ENCODE measurements at regions not wholly inside any gene's neighbourhood (a gene's known extent, or its start where the extent isn't known, plus 50 kb on each side); places are given as distances from the start of the nearest gene placed in this dataset.

DNA sequence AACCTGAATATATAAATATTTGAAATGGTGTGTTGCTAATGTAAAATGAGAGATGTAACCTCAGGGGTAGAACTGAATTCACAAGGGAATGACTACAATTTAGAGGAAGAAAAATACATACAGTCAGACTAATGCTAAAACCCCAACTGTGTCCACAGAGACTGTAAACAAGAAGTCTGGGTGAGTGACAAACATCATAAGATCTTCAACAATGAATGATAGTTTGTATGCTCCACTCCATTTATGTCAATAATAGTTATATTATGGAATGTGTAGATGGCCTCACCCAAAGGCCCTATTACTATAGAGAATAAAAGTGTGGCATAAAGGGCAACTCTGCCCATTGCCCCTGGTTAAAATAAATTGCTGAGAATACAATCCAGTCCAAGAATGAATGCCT lies 102.9 kb downstream of the CETN3 start:
- H3K36me3 Mint-ChIP-seq, result no peaks in the 10 kb centered on the region
- no peak for DNase-seq
- no peaks in the 10 kb centered on the region for H3K9me3 Mint-ChIP-seq
- POLR2A ChIA-PET, result no interaction called here
- no peaks in the 10 kb centered on the region for H3K27me3 Mint-ChIP-seq
- H3K4me3 Mint-ChIP-seq, result no peak overlapping the region
- CTCF ChIA-PET, result no interaction called here
- intact Hi-C loops (cut with micrococcal nuclease), result no loop called here
- H3K4me1 Mint-ChIP-seq (ENCODE audit: low read depth), result no peaks in the 10 kb centered on the region
- no peak overlapping the region for H3K27ac Mint-ChIP-seq

DNA sequence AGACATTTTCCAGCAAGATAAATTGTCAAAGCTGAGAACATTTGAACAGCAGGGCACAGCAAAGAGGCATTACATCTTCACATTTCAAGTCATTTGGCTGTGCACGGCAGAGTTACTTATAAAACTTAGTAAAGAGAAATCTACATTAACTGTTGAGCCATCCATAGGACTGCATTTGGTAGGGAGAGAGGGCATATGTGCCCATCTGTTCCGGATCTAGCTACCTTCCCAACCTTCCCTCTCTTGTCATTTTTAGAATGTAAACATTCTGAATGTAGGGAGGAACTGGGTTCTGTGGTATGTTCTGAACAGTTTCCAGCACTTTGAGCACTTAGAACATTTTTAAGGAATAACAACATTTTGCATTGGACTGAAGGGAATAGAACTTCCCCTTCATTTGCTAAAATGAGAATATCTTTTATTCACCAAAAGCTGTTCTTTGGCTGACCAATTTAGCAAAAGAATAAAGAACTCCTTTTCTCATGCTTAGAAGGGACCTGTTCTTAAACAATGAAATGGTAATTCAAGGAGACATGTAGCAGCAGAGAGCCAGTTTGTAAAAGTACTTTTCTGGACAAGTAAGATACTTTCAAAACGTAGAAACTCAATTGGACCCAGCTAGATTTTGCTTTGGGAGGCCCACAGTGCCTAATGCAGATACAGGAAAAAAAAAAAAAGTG lies 104.4 kb downstream of the CETN3 start:
- Mint-ChIP-seq H3K36me3 (no peaks in the 10 kb centered on the region), H3K27ac (no peak overlapping the region), H3K27me3 (no peaks in the 10 kb centered on the region), H3K4me1 (ENCODE audit: low read depth) (no peaks in the 10 kb centered on the region), H3K9me3 (no peaks in the 10 kb centered on the region), H3K4me3 (no peak overlapping the region)
- POLR2A ChIA-PET, result no interaction called here
- DNase-seq, result no peak
- CTCF ChIA-PET, result interaction anchor here (0.6 kb wide), 1 partner anchor 13 kb away, joined by 3 read pairs; no protein-coding TSS in a partner anchor
- intact Hi-C loops (cut with micrococcal nuclease), result no loop called here

DNA sequence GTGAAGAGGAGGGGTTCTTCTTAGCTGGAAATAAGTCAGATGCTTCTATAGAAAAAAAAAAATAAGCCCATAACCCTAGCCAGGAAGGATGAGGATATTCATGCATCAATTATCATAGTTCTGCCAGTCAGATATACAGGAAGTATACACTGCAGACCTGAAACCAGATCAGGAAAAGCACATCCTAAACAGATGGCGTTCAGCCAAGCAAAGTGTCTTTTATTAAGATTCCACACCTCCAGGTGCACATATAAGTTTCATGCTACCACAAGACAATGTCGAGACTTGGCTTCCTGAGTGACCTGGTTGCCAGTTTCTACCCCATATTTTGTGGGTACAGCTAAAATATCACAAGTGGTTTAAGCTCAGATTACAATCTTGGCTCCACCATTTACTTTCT lies 108.3 kb downstream of the CETN3 start:
- Mint-ChIP-seq H3K36me3 (no peaks in the 10 kb centered on the region), H3K27ac (no peak overlapping the region), H3K9me3 (no peaks in the 10 kb centered on the region), H3K4me1 (ENCODE audit: low read depth) (no peaks in the 10 kb centered on the region), H3K4me3 (no peak overlapping the region), H3K27me3 (no peaks in the 10 kb centered on the region)
- ChIA-PET POLR2A (no interaction called here), CTCF (no interaction called here)
- intact Hi-C loops (cut with micrococcal nuclease), result no loop called here
- DNase-seq, result no peak

DNA sequence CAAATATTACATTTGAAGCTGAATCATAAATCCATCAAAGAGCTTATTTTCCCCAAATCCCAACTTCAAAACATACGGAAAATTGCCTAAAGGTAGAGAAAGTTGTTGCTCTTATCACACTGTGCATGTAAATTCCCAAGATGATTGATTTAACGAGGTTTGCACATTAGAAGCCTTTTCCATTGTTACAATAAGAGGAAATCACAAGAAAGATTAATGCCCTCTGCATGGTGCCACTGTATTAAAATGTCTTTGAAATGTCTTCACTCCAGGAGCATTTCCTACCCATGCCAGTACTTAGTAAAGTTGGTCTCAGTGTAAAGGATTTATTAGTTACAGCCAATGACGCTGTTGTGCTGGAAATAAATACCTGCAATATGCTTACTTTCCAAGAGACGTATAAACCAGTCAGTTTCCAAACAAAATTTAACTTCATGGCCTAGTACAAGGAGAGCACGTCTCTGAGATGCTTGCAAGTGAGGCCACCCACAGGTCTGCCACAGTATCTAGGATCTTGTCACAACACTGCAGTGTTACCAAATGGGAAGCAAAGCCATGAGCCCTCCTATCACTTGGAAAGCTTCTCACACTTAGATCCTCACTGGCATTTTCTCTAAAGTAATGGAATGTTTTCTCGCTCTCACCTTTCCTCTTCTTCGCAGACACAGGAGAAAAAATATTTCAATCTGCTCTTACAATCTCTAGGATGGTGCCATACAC lies 112.4 kb downstream of the CETN3 start:
- no peak overlapping the region for H3K27ac Mint-ChIP-seq
- H3K36me3 Mint-ChIP-seq, result no peaks in the 10 kb centered on the region
- H3K27me3 Mint-ChIP-seq, result peaks cover 4% of the 10 kb centered on the region
- POLR2A ChIA-PET, result no interaction called here
- no peaks in the 10 kb centered on the region for H3K9me3 Mint-ChIP-seq
- CTCF ChIA-PET, result no interaction called here
- no peak for DNase-seq
- intact Hi-C loops (cut with micrococcal nuclease), result no loop called here
- H3K4me3 Mint-ChIP-seq, result no peak overlapping the region
- no peaks in the 10 kb centered on the region for H3K4me1 Mint-ChIP-seq (ENCODE audit: low read depth)

DNA sequence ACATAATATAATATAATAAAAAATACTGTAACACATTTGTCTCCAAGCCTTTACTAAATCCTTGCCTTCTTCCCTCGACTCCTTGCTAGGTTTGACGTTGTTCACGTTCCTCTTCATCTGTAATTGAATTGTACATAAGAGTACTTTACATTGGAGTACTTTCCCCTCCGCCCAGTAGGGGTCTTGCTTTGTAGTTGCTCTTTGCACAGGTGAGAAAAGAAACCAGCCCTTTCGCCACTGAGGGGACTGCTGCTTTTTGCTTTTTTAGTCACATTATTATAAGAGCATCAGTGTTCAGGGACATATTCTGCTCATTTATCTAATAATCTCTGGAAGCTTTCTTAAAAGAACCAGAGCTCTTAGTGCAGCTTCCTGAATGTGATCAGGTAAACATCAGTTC lies 115.0 kb downstream of the CETN3 start:
- H3K4me3 Mint-ChIP-seq, result no peak overlapping the region
- no peaks in the 10 kb centered on the region for H3K36me3 Mint-ChIP-seq
- ChIA-PET CTCF (no interaction called here), POLR2A (no interaction called here)
- DNase-seq, result no peak
- H3K27me3 Mint-ChIP-seq, result peaks cover 4% of the 10 kb centered on the region
- no peaks in the 10 kb centered on the region for H3K9me3 Mint-ChIP-seq
- intact Hi-C loops (cut with micrococcal nuclease), result no loop called here
- H3K4me1 Mint-ChIP-seq (ENCODE audit: low read depth), result no peaks in the 10 kb centered on the region
- H3K27ac Mint-ChIP-seq, result no peak overlapping the region

DNA sequence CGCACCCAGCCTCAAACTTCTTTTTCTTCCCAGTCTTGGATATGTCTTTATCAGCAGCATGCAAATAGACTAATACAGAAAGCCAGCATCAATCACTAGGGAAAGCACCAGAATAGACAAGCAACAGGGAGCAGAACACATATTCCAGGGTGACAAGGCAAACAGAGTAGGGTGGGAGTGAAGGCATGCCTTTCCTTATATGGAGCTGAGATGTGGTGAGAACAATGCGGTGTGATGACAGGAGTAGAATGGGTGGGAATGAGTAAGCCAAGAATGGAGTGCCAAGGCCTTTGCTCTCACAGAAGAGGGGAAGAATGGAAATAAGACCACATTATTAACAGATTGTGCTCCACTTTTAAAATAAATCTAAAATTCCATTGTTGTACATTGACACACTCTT lies 115.6 kb downstream of the CETN3 start:
- no peaks in the 10 kb centered on the region for H3K4me1 Mint-ChIP-seq (ENCODE audit: low read depth)
- CTCF ChIA-PET, result no interaction called here
- POLR2A ChIA-PET, result no interaction called here
- H3K4me3 Mint-ChIP-seq, result no peak overlapping the region
- peaks cover 4% of the 10 kb centered on the region for H3K27me3 Mint-ChIP-seq
- H3K9me3 Mint-ChIP-seq, result no peaks in the 10 kb centered on the region
- no peak overlapping the region for H3K27ac Mint-ChIP-seq
- no peaks in the 10 kb centered on the region for H3K36me3 Mint-ChIP-seq
- intact Hi-C loops (cut with micrococcal nuclease), result no loop called here
- DNase-seq, result no peak

DNA sequence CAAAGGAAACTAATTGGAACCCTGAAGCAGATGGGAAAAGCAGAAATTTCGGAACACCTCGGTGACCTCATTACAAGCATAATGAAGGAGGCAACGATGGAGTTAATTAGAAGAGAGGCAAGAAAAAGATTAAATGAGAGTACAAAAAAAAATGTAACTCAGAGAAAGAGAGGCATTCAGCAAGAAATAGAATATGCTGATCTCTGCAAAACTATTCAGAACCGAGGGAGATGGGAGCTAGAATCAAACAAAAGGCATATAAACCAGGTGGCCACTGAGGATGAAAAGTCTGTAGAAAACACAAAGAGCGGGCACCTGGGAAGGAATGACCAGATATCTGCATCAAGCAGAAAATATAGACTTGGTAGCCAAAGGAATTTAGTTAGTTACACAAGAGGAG lies 118.9 kb downstream of the CETN3 start:
- intact Hi-C loops (cut with micrococcal nuclease), result no loop called here
- CTCF ChIA-PET, result no interaction called here

DNA sequence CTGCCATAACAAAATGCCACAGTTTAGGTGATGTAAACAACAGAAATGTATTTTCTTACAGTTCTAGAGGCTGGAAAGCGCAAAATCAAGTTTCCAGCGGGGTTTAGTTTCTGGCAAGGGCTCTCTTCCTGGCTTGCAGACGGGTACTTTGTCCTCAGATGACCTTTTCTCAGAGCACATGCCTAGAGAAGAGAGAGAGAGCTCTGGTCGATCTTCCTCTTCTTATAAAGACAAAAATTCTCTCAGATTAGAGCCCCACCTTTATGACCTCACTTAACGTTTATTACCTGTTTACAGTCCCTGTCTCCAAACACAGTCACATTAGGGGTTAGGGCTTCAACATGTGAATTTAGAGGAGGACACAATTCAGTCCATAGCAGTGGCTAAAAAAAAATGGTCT lies 119.7 kb downstream of the CETN3 start:
- POLR2A ChIA-PET, result no interaction called here
- Mint-ChIP-seq H3K9me3 (no peaks in the 10 kb centered on the region), H3K4me1 (ENCODE audit: low read depth) (no peaks in the 10 kb centered on the region), H3K27ac (no peak overlapping the region), H3K27me3 (peaks cover 4% of the 10 kb centered on the region), H3K36me3 (no peaks in the 10 kb centered on the region), H3K4me3 (no peak overlapping the region)
- DNase-seq, result no peak
- intact Hi-C loops (cut with micrococcal nuclease), result no loop called here
- CTCF ChIA-PET, result no interaction called here

More for the DNA sequence above, 118.9 kb downstream of the CETN3 start:
- Mint-ChIP-seq H3K27me3 (peaks cover 4% of the 10 kb centered on the region), H3K4me3 (no peak overlapping the region), H3K9me3 (no peaks in the 10 kb centered on the region), H3K4me1 (ENCODE audit: low read depth) (no peaks in the 10 kb centered on the region), H3K36me3 (no peaks in the 10 kb centered on the region), H3K27ac (no peak overlapping the region)
- POLR2A ChIA-PET, result no interaction called here
- DNase-seq, result no peak

DNA sequence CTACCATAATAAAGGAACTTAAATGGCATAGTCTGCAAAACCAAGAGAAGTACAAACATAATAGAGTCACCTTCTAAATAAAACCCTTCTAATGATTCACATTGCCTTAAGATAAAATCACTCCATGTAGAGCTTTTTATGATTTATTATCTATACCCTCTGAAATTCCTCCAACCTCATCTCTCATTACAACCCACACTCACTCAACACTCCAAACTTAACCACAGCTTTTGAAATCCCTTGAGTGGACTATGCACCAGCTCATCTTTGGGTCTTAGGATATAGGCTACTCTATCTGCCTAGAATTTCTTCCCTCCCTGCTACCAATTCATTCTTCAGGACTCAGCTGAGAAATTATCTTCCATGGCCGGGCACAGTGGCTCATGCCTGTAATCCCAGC lies 122.5 kb downstream of the CETN3 start:
- intact Hi-C loops (cut with micrococcal nuclease), result no loop called here
- Mint-ChIP-seq H3K9me3 (no peaks in the 10 kb centered on the region), H3K36me3 (no peaks in the 10 kb centered on the region), H3K4me1 (ENCODE audit: low read depth) (no peaks in the 10 kb centered on the region), H3K27ac (no peak overlapping the region), H3K4me3 (no peak overlapping the region), H3K27me3 (peaks cover 2% of the 10 kb centered on the region)
- ChIA-PET POLR2A (interaction anchor here (0.7 kb wide), 1 partner anchor 15 kb away, joined by 6 read pairs; no protein-coding TSS in a partner anchor), CTCF (no interaction called here)
- DNase-seq, result no peak

DNA sequence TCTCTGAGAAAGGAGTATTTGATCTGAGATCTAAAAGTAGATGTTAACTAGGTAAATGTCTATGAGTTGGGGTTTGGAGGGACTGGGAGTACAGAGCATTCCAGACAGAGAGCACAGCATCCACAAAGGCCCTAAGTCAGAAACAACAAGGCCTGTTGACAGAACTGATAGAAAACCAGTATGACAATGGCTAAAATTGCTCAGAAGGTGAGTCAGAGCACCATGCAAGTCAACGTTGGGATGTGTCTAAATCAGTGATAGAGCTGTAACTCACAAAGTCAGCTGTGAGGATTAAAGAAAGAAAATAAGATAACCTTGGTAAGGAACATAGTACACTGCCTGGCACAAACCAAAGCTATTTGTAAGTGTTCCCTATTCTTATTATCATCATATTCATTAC lies 124.0 kb downstream of the CETN3 start:
- H3K36me3 Mint-ChIP-seq, result no peaks in the 10 kb centered on the region
- H3K9me3 Mint-ChIP-seq, result no peaks in the 10 kb centered on the region
- peaks cover 2% of the 10 kb centered on the region for H3K27me3 Mint-ChIP-seq
- no peak overlapping the region for H3K4me3 Mint-ChIP-seq
- DNase-seq, result no peak
- POLR2A ChIA-PET, result no interaction called here
- H3K4me1 Mint-ChIP-seq (ENCODE audit: low read depth), result no peaks in the 10 kb centered on the region
- intact Hi-C loops (cut with micrococcal nuclease), result no loop called here
- no peak overlapping the region for H3K27ac Mint-ChIP-seq
- CTCF ChIA-PET, result no interaction called here

DNA sequence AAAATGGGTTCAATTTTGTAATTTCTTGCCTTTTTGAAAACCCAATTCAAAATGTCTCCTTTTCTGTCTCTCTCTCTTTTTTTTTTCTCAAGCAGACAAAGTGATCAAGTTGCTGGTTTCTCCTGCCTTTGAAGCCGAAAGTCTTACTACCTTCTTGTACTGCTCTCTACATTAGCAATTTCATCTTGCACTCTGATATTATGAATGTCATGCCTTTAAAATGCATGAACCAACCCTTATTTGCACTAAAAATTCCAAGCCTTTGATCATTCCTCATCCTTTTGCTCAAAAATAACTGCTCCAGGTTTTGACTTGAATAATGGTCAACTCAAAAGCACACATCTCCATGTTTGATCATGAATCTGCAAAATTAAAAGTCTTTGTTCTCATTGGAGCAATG lies 125.2 kb downstream of the CETN3 start:
- CTCF ChIA-PET, result no interaction called here
- intact Hi-C loops (cut with micrococcal nuclease), result no loop called here
- POLR2A ChIA-PET, result no interaction called here

DNA sequence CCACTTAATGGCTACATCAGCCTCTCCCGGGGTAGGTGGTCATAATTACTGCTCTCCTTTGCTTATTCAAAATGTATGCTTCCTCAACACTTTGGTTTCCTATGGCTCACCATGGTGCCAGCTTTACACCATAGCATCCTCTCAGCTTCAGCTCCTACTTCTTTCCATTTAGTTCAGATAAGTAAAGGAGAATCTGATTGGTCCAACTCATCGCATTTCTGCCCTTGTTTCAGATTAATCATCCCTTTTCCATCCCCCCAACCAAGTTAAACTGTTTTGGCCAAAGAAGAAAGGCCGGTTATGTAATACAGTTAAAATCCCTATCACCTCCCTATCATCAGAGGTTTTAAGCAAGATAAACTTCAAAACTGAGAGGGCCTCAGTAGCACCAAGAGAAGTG lies 130.5 kb downstream of the CETN3 start:
- Mint-ChIP-seq H3K4me3 (no peak overlapping the region), H3K27ac (no peak overlapping the region), H3K4me1 (ENCODE audit: low read depth) (no peaks in the 10 kb centered on the region), H3K36me3 (no peaks in the 10 kb centered on the region), H3K27me3 (peaks cover 1% of the 10 kb centered on the region), H3K9me3 (no peaks in the 10 kb centered on the region)
- intact Hi-C loops (cut with micrococcal nuclease), result no loop called here
- ChIA-PET POLR2A (no interaction called here), CTCF (interaction anchor here (1.6 kb wide), 1 partner anchor 14 kb away, joined by 5 read pairs; no protein-coding TSS in a partner anchor)
- DNase-seq, result no peak

More for the DNA sequence above, 125.2 kb downstream of the CETN3 start:
- Mint-ChIP-seq H3K4me3 (no peak overlapping the region), H3K9me3 (no peaks in the 10 kb centered on the region), H3K27me3 (peaks cover 2% of the 10 kb centered on the region), H3K4me1 (ENCODE audit: low read depth) (no peaks in the 10 kb centered on the region), H3K36me3 (no peaks in the 10 kb centered on the region), H3K27ac (no peak overlapping the region)
- DNase-seq, result no peak

DNA sequence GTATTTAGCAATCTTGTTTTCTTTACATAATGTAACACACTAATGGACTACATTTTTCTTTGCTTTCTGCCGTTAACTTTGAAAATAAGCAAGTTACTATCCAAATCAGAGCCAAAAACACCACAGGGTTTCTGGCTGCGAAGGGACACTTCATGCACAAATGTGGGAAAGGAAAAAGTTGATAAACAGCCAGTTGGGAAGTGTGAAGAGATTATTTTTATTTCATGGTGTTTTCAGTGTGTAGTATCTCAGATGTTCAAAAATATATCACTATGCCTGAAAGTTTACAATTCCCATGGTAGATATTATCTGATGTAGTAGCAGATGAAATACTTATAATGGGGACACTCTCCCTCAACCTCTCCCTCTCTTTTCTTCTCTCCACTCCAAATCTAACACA lies 135.3 kb downstream of the CETN3 start:
- CTCF ChIA-PET, result no interaction called here
- H3K27ac Mint-ChIP-seq, result no peak overlapping the region
- H3K36me3 Mint-ChIP-seq, result no peaks in the 10 kb centered on the region
- POLR2A ChIA-PET, result no interaction called here
- H3K4me3 Mint-ChIP-seq, result no peak overlapping the region
- intact Hi-C loops (cut with micrococcal nuclease), result no loop called here
- no peaks in the 10 kb centered on the region for H3K4me1 Mint-ChIP-seq (ENCODE audit: low read depth)
- no peak for DNase-seq
- peaks cover 8% of the 10 kb centered on the region for H3K27me3 Mint-ChIP-seq
- H3K9me3 Mint-ChIP-seq, result no peaks in the 10 kb centered on the region
